HG03520 (cell line): ENCODE measurements at regions not wholly inside any gene's neighbourhood (a gene's known extent, or its start where the extent isn't known, plus 50 kb on each side); places are given as distances from the start of the nearest gene placed in this dataset.
"Not testable (repeated sequence)": the region's sequence is repeated elsewhere in the genome, so short reads cannot be mapped to it uniquely, and the experiment has no call there.

Experiments
- ATAC-seq: cut with Tn5 transposase; IDR thresholded peaks from one replicate; pipeline ENCODE4 v1.9.1; 2021; ENCODE audit warnings: mild to moderate bottlenecking, moderate library complexity; ENCODE audit not compliant: unreplicated experiment

DNA sequence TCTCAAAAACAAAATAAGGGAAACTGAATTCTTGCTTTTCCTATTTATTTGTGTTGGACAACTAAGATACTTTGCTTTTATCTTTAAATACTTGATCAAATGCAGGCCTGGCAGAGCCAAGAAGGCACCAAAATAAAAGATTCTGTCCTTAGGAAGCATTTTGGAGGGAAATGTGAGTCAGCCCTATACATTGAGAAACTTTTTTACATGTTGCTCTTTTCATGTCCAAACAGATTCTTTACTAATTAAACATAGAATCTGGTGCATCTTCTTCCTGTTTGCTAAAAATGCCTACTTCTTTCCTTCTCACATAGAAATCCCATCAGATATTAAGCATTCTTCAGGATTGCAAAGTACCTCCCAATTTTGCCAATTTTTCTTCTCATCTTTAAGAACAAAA lies 1160.4 kb downstream of the EFNA5 start:
- no peak for ATAC-seq

- ATAC-seq: no peak
Observed at GRCh38 chr5:106508894-106509293, 1161.8 kb downstream of the EFNA5 start.

GRCh38 chr5:106493910-106494309 lies 1176.8 kb downstream of the EFNA5 start:
- no peak for ATAC-seq

GRCh38 chr5:106489004-106489403 lies 1181.7 kb downstream of the EFNA5 start:
- ATAC-seq: no peak

DNA sequence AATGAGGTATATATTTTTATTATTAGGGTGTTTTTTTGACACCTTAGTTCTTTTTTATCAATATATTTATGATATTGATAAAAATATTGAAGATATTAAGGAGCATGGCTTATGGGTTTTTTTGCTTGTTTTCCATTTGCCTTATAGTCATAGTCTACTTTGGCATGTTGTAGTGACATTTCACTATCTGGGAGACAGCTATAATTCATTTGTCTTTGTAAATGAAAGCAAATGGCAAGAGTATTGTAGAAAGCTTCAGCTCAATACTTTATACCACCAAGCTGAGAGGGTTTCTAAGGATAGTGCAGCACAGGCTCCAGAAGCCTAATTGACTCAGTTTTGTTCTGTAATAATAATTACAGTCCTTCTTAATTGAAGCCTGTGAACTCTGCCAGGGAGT lies 1182.3 kb downstream of the EFNA5 start:
- ATAC-seq: no peak

- ATAC-seq: no peak
Observed at GRCh38 chr5:106481374-106481773, 1189.4 kb downstream of the EFNA5 start.

- no peak for ATAC-seq
Observed at GRCh38 chr5:106476630-106477029, 1194.1 kb downstream of the EFNA5 start.

DNA sequence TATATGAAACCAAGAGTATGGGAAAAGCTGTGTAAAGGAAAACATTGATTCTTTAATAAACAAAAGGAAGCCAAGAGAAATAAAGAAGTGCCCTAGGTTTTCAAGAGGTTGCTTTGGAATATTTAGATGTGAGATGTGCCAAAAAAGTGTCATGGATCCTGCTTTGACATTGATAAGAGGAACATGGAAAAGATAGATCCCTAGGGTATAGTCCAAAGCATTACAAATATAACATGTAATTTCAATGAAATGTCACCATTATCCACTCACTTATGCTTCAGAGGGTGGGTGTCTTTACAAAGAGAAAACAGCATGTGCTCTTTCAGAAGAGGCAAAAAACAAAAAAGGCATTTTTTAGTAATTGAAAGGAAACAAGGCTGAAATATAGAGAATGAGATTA lies 1196.7 kb downstream of the EFNA5 start:
- ATAC-seq: no peak

GRCh38 chr5:106459541-106459940 lies 1211.2 kb downstream of the EFNA5 start:
- ATAC-seq: no peak

DNA sequence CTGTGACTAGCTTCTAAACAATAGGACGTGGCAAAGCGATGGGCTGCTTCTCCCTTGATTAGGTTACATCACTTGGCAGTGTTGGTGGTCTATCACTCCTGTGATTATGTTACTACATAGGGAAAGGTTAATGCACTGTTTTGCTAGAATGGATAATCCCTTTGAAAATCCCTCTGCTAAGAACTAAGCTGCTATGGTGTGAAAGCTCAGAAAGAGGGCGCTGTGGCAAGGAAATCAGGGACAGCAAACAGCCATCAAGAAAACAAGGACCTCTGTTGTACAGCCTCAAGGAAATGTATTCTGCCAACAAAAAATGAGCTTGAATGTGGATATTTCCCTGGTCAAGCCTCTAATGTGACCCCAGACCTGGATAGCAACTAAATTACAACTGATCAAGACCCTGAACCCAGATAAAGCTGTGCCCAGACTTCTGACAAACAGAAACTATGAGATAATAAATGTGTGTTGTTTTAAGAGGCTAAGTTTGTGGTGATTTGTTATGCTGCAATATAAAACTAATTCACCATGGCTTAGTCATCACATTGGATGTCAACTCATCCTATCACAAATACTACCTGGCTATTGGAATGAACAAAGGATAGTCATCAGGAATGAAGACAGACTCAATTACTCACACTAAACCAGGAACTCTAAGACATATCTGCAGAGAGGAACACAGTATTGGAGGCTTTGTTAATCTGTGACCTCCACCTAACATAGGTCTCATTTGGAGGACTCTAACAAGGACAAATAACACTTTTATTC lies 1215.9 kb downstream of the EFNA5 start:
- ATAC-seq: no peak

GRCh38 chr5:106454050-106454449 lies 1216.7 kb downstream of the EFNA5 start:
- ATAC-seq: no peak

GRCh38 chr5:106451998-106452397 lies 1218.7 kb downstream of the EFNA5 start:
- no peak for ATAC-seq

GRCh38 chr5:106443746-106444145 lies 1227.0 kb downstream of the EFNA5 start:
- ATAC-seq: no peak

GRCh38 chr5:106435185-106435584 lies 1235.6 kb downstream of the EFNA5 start:
- ATAC-seq: no peak

GRCh38 chr5:106430733-106431132 lies 1240.0 kb downstream of the EFNA5 start:
- not testable (repeated sequence) for ATAC-seq

GRCh38 chr5:106423109-106423897 lies 1247.4 kb downstream of the EFNA5 start:
- no peak for ATAC-seq

DNA sequence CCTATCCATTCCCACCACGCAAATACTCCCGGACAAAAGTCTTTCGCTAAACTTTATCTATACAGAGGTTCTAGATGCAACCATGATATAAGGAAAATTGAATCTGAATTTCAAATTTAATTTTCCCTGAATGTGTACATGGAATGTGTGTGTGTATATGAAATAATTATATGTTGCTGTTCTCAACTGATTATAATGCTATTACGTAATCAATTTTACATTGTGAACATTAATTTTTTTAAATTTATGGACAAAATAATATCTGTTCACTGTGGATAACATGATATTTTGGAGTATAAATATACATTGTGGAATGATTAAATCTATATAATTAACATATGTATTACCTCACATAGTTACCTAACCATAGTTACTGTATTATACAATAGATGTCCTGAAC lies 1250.6 kb downstream of the EFNA5 start:
- ATAC-seq: no peak

DNA sequence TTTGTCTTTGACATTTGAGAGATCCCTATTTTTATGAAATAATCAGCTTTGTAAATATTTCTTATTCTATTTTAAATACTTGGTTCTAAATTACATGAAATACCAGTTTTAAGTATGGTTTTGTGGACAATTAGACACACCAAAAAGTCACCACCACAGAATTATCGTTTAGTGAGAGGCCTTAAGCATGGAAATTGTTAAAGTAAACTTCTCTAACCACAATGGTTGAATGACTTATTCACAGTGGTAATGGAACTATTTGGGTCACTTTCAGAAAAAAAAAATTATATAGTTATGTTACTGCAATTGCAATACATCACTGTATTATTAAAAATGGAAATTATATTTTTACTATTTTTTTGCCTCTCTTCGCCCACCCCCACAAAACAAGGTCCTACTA lies 1252.5 kb downstream of the EFNA5 start:
- no peak for ATAC-seq

DNA sequence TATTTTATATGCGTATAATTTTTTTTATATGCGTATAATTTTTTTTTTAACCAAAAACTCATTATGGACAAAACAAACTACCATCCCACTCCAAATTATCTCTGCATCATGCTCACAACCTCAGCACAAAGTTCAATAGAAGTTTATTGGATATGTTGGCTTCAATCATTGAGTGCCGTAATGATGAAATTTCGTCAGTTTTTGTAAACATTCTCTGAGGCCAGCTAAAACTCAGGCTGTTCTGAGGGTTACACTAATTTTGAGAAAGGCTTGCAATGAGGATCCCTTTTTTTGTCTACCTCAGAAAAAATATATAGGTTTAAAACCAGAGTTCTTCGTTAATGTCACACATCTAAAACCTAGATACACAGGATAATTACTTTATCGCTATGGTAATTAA lies 1253.2 kb downstream of the EFNA5 start:
- ATAC-seq: no peak

DNA sequence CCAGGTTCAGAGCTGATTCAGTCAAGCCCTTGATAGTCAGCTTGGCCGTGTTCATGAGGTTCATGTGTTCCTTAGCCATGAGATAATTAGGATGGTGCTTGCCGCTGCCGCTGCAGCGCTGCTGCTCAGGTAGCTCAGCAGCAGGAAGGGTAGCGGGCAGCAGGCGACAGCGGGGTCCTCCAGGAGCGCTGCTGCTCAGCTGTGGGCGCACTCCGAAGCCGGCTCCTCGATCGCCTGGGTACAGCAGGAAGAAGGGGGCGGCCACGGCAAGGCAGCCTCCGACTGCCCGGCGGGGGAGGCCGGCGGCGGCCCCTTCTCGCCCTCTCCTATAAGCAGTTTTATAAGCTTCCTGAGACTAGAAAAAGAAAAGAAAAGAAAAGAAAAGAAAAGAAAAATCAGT lies 1253.6 kb downstream of the EFNA5 start:
- no peak for ATAC-seq

DNA sequence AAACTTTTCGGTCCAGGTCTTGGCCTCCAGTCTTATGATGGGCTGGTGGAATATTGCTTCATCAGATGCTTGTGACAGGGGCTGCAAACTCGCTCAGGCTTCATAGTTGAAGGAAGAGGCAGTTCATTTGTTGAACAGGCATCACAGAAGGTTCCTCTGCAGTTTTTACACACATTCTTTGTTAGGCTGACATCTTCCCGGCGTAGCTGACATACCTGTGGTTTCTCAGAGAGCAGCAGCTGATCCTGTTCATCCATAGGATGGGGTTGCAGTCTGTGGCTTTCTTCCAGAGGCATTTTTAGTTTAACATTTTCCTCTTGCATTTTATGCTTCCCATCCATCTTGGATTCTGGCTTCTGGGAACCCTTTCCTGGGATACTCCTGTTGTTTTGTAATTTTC lies 1255.2 kb downstream of the EFNA5 start:
- no peak for ATAC-seq

GRCh38 chr5:106414342-106414741 lies 1256.4 kb downstream of the EFNA5 start:
- no peak for ATAC-seq
